GM19468 (cell line): ENCODE measurements at regions not wholly inside any gene's neighbourhood (a gene's known extent, or its start where the extent isn't known, plus 50 kb on each side); places are given as distances from the start of the nearest gene placed in this dataset.

Experiments
- ATAC-seq: cut with Tn5 transposase; IDR thresholded peaks from one replicate; pipeline ENCODE4 v1.9.1; 2021; ENCODE audit warnings: mild to moderate bottlenecking, moderate library complexity, moderate number of reproducible peaks; ENCODE audit not compliant: unreplicated experiment; ENCODE audit errors: extremely low read depth

DNA sequence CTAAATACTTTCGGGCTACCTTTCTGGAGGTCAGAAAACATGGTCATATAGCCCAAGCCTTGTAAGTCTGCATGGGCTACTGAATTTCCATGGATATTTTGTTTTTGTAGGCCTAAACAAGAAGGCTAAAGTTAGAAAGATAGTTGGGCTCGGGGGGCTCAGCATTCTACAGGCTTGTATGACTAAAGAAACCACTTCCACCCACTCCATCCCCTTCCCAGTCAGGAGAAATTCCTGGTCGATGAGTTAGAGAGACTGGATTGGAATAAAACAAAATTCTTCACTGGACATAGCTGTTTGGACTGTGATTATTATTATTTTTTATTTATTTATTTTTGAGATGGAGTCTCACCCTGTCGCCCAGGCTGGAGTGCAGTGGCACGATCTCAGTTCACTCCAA lies 539.4 kb upstream of the TNP1 start:
- no peak for ATAC-seq

- ATAC-seq: no peak
Measured at GRCh38 chr2:217398860-217399259, 539.0 kb upstream of the TNP1 start.

GRCh38 chr2:217398101-217398500 lies 538.2 kb upstream of the TNP1 start:
- no peak for ATAC-seq

DNA sequence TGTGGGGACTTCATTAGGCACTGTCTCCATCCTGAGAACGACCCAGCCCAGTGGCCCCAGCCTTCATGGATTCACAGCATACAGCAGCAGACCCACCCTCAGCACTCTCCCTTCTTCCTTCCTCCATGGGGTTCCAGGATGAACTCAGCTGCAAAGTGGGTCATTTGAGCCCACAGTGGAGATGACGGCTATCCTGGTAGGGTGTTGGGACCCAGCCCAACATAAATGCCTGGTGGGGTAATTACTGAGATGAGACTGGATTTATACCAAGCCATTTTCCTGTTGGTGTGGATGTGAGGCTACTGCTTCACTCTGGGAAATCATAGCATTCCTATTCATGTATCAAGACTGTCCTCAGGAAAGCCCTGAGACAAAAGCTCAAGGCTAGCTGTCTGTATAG lies 536.7 kb upstream of the TNP1 start:
- no peak for ATAC-seq

- no peak for ATAC-seq
Measured at GRCh38 chr2:217396165-217396564, 536.3 kb upstream of the TNP1 start.

- ATAC-seq: no peak
Measured at GRCh38 chr2:217394510-217395351, 534.9 kb upstream of the TNP1 start.

DNA sequence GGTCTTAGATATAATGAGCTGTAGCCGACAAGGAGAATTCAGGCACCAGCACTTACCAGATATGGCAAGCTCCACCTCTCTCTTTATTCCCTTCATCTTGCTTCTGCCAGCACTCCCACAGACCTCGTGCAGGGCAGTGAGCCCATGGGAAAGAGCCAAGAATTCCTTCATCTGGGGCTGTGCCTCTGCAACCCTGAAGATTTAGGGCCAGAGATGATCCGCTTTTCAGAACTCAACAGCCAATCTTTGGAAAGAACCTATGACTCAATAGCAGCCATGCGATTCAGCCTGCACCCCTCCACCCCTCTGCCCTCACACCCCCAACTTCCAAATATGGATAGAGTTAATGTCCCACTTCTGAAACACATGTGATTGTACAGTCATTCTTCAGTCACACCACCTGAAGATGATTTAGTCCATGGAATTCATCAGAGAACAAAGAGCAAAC lies 533.7 kb upstream of the TNP1 start:
- no peak for ATAC-seq

DNA sequence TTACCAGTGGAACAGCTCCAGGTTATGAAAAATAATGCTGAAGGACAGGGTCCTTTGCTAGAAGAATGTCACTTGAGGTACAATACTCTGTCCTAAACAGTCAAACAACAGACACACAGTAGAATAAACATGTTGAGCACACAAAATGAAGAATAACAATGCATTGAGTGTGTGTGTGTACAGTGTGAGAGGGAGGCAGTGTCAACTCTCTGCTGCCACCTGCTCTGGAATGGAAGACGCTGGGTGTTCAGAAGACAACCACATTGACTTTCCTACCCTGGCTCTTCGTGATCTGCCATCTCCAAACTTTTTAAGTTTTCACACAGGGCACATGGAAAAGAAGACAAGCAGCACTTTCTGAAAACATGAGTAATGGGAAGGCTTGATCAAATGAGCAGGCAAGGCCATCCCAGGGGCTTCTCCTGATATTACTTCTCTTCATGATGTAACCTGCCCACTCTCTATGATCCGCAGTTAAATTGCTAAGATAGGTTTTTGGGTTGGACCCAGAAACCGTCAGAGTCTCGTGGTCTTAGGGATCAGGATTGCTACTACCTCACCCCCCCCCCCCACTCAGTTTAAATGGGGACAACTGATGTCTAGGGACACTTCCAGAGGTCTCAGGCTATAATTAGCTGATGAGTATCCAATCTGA lies 533.2 kb upstream of the TNP1 start:
- ATAC-seq: no peak

GRCh38 chr2:217387776-217388387 lies 528.0 kb upstream of the TNP1 start:
- ATAC-seq: no peak

- ATAC-seq: no peak
Measured at GRCh38 chr2:217386041-217386440, 526.2 kb upstream of the TNP1 start.

DNA sequence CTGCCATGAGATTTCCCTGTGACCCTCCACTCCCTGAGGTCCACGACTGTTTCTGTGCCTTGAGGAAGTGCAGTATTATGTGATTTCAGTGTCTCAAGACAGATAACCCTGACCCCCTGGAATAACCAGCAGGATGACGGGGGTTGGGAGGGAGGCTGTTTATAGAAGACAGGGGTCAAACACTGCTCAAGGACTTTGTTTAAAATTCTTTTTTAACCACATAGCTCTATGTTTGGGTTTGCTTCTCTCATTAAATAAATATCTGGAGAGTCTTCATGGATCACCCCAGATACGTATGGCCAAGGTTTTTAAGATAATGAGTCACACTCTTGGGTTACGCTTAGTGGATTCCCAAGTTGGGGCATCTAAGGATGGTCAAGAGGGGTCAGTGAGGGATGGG lies 523.8 kb upstream of the TNP1 start:
- ATAC-seq: no peak

DNA sequence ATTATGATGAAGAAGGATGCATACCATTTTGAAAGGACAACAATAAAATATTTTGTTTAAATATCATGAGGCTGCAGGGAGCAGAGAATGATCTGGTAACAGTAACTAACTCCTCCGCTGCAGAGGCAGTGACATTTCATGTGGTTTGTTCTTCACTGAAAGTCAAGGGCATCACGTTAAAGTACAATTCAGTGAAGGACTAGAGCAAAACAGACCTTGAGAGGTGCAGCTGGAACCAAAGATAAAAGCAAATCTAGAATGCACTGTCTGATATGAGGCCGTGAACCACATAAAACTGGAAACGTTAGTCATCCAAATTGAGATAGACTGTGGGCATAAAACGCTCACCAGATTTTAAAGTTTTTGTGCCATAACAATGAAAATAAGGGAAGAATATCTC lies 522.9 kb upstream of the TNP1 start:
- no peak for ATAC-seq

DNA sequence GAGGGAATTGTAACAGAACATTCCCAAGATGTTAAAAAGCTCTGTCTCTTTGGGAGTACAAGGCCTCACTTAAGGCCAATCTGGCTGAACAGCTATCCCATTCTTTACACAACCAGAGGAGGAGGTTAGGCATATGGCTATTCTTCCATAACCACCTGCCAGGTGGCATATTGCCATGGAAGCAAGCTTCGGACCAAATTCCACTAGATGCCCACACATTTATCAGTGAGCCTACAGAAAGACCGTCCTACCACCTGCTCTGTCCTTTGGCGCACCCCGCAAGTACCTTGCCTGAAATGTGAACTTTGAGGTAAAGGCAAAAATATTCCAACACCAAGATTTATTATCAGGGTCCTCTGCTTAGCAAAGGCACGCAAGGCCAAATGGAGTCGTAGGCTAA lies 519.9 kb upstream of the TNP1 start:
- no peak for ATAC-seq

DNA sequence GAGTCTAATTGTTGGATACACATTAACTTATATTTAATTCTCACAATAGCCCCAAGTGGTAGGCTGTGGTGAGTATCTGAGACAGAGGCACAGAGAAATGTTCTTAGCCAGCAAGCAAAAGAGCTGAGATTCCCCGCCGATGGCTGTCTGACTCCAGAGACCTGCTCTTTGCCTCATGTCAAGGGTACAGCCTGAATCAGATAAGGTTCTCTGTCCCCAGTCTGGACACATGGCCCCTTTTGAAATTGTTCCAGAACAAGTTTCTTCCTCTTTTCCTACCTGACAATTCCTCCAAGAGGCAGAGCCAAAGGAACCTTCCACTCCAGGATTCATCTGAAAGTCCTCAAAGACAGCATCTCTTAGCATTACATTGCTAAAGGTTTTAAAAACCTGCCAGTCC lies 512.9 kb upstream of the TNP1 start:
- ATAC-seq: no peak

DNA sequence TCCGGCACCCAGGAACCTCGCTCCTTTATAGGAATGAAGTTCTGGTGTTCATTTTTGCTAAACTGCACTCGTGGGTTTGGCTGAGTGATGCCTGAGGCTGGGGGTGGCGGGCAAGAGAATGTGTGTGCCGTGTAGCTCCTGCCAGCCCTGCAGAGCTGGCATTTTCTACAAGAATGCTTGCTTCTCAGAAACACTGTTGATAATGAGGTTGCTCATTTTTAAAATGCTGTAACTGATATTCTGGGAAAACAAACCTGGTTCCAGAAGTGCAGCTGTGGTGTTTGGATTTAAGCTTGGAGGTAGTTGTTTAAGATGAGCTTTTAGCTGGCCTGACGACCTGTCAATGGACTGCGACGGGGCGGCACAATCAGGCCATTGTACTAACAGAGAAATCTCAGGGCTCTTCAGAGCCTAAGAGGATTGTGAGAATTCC lies 511.9 kb upstream of the TNP1 start:
- no peak for ATAC-seq

DNA sequence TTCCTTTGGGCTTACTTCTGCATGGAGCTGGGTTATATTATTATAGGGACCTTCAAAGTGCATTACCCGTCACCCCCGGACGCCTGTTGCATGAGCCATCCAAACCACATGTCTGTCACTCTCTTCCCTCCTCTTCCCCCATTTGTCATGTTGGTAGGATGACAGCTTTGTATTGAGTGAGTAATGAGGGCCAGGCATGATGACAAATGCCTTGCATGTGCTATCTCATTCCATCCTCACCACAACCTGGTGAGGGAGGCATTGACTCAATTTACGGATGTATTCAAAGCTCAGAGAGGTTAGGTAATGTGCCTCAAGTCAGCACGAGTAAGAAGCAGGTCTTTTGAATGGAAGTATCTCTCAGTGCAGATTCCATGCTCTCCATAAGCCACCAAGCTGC lies 510.5 kb upstream of the TNP1 start:
- no peak for ATAC-seq

GRCh38 chr2:217367464-217367863 lies 507.6 kb upstream of the TNP1 start:
- ATAC-seq: no peak

GRCh38 chr2:217366966-217367365 lies 507.1 kb upstream of the TNP1 start:
- no peak for ATAC-seq

DNA sequence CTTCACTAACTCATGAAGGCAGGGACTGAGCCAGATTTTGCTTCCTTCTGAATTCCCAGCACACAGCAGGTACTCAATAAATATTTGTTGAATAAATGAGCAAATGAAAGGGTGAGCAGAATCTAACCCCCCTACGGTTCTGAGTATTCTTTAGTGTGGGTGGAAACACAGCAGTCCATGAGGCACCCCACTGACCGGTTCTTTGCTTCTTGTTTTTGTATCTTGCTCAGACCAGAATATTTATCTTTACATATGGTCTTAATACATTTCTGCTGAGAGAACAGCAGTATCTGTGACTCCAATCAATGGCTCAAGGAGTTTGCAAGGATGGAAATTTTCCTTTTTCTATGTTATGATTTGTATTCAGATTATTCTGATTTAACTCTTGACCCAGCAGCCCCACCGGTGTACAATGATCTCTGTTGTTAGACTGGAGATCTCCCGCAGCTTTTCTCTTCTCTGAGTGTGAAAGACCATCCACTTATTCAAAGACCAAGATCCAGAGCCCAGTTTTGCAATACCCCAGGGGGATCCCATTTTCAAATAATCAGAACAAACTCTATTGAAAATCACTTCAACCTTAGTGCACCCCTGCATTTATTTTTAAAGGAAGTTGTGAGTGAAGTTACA lies 506.5 kb upstream of the TNP1 start:
- ATAC-seq: no peak

DNA sequence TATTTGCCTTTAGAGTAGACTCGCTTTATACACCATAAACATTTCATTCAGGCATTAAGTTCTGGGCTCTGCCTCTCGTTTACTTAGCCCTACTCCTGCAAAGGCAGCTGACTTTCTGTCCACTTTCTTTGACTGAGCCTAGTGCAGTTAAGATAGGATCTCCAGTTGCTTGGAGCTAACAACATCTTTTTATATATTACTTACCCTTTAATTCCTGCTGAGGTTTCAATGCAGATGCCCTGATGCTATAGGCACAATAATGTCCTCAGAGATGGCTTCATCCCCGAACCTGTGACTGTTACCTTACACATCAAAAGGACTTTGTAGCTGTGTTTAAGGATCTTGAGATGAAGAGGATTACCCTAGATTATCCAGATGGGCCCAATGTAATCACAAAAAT lies 505.8 kb upstream of the TNP1 start:
- ATAC-seq: no peak

DNA sequence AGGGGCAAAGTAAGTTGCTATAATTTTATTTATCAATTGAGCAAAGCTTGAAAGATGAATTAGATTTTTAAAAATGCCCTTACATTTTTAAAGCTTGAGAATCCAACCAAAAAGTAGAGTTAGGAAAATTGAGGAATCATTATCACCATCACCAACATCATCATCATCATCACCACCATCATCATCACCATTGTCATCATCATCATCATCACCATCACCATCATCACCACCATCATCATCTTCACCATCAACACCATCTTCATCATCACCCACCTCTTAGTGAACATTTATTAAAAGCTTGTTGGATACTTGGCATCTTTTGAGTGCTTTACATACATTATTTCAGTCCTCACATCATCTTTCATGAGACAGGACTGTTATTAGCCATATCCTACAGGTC lies 504.4 kb upstream of the TNP1 start:
- ATAC-seq: no peak
